ENCODE measurements at regions not wholly inside any gene's neighbourhood (a gene's known extent, or its start where the extent isn't known, plus 50 kb on each side); places are given as distances from the start of the nearest gene placed in this dataset.
A peak's percentile ranks its signal among the peaks of the same experiment; 100 is the strongest.
"Not testable (repeated sequence)": the region's sequence is repeated elsewhere in the genome, so short reads cannot be mapped to it uniquely, and the experiment has no call there.

GRCh38 chr2:143926736-143927135, 593.2 kb downstream of the ZEB2 start:
- Mint-ChIP-seq H3K4me3 (no peak overlapping the region), H3K9me3 (ENCODE audit: low read depth) (no peaks in the 10 kb centered on the region), H3K4me1 (no peaks in the 10 kb centered on the region), H3K27ac (no peak overlapping the region), H3K27me3 (peaks cover 22% of the 10 kb centered on the region), H3K36me3 (ENCODE audit: low read depth) (no peaks in the 10 kb centered on the region)
- ChIA-PET CTCF (no interaction called here), POLR2A (no interaction called here)
- ATAC-seq (no peak), DNase-seq (no peak)
- intact Hi-C loops (cut with DNase I, micrococcal nuclease): no loop called here

GRCh38 chr2:143922261-143922830, 597.6 kb downstream of the ZEB2 start:
- CTCF ChIA-PET; ATAC-seq; POLR2A ChIA-PET; DNase-seq; H3K4me3 Mint-ChIP-seq; intact Hi-C loops (cut with DNase I, micrococcal nuclease); H3K27ac Mint-ChIP-seq; H3K4me1 Mint-ChIP-seq; H3K36me3 Mint-ChIP-seq (ENCODE audit: low read depth): not testable (repeated sequence)
- H3K9me3 Mint-ChIP-seq (ENCODE audit: low read depth): peaks cover 17% of the 10 kb centered on the region
- peaks cover 10% of the 10 kb centered on the region for H3K27me3 Mint-ChIP-seq

GRCh38 chr2:143918465-143918989, 601.4 kb downstream of the ZEB2 start:
- intact Hi-C loops (cut with DNase I, micrococcal nuclease): no loop called here
- H3K4me1 Mint-ChIP-seq: no peaks in the 10 kb centered on the region
- no peak overlapping the region for H3K4me3 Mint-ChIP-seq
- no peak overlapping the region for H3K27ac Mint-ChIP-seq
- ChIA-PET POLR2A (no interaction called here), CTCF (no interaction called here)
- DNase-seq (no peak), ATAC-seq (no peak)
- peaks cover 3% of the 10 kb centered on the region for H3K27me3 Mint-ChIP-seq
- H3K36me3 Mint-ChIP-seq (ENCODE audit: low read depth): peaks cover 4% of the 10 kb centered on the region
- peaks cover 17% of the 10 kb centered on the region for H3K9me3 Mint-ChIP-seq (ENCODE audit: low read depth)

- no peak for DNase-seq
- CTCF ChIA-PET: no interaction called here
- peaks cover 3% of the 10 kb centered on the region for H3K27me3 Mint-ChIP-seq
- peaks cover 17% of the 10 kb centered on the region for H3K9me3 Mint-ChIP-seq (ENCODE audit: low read depth)
- POLR2A ChIA-PET: no interaction called here
- no peak overlapping the region for H3K4me3 Mint-ChIP-seq
- H3K36me3 Mint-ChIP-seq (ENCODE audit: low read depth): peaks cover 4% of the 10 kb centered on the region
- H3K4me1 Mint-ChIP-seq: no peaks in the 10 kb centered on the region
- no peak overlapping the region for H3K27ac Mint-ChIP-seq
- intact Hi-C loops (cut with DNase I, micrococcal nuclease): no loop called here
- no peak for ATAC-seq
These were observed 603.1 kb downstream of the ZEB2 start for GRCh38 chr2:143916781-143917180.

DNA sequence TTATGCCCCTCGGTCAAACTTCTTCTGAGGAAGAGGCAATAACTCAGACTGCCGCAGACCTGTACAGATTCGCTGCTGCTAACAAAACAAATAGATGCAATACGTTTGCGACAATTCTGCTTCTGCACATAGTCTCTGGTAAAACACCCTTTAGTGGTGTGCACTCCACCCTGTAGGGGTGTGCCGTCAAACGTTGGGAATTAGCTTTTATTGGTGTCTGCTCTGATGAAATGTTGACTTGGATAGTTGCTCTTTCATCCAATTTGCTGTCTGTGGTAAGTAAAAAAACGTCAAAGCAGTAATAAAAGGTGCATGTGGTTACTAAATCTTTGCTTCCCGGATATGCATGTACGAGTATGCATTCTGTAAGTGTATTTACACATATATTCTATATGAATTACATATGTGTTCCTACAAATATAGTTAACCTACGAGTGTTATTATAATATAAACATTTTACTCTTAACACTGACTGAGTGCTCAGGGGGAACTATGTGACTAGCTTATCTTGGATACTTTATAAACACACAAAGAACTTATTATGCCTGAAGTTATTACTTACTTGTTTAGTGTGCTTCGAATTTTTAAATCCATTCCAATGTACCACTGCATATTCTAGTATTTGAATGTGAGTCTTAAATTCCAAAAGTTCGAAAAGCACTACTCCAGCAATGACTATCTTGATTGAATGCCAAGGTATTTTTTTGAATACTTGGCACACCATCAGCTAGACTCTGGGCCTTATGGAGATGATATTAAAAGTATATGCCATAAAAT, 610.2 kb downstream of the ZEB2 start:
- Mint-ChIP-seq H3K4me1 (no peaks in the 10 kb centered on the region), H3K27ac (no peak overlapping the region), H3K36me3 (ENCODE audit: low read depth) (no peaks in the 10 kb centered on the region), H3K27me3 (peaks cover 4% of the 10 kb centered on the region), H3K4me3 (no peak overlapping the region), H3K9me3 (ENCODE audit: low read depth) (no peaks in the 10 kb centered on the region)
- DNase-seq: no peak
- intact Hi-C loops (cut with DNase I, micrococcal nuclease): loop anchor here in 1 of 2 experiments (10.0 kb wide), 1 partner anchor 835 kb away; no protein-coding TSS in a partner anchor
- ChIA-PET POLR2A (no interaction called here), CTCF (no interaction called here)
- no peak for ATAC-seq

GRCh38 chr2:143908843-143909242, 611.1 kb downstream of the ZEB2 start:
- intact Hi-C loops (cut with DNase I, micrococcal nuclease): loop anchor here in 1 of 2 experiments (10.0 kb wide), 1 partner anchor 834 kb away; no protein-coding TSS in a partner anchor
- Mint-ChIP-seq H3K27me3 (peaks cover 4% of the 10 kb centered on the region), H3K4me1 (no peaks in the 10 kb centered on the region), H3K9me3 (ENCODE audit: low read depth) (no peaks in the 10 kb centered on the region), H3K27ac (no peak overlapping the region), H3K36me3 (ENCODE audit: low read depth) (no peaks in the 10 kb centered on the region), H3K4me3 (no peak overlapping the region)
- ATAC-seq: no peak
- POLR2A ChIA-PET: no interaction called here
- CTCF ChIA-PET: interaction anchor here (0.6 kb wide), 1 partner anchor 293 kb away, joined by 3 read pairs; no protein-coding TSS in a partner anchor
- no peak for DNase-seq

DNA sequence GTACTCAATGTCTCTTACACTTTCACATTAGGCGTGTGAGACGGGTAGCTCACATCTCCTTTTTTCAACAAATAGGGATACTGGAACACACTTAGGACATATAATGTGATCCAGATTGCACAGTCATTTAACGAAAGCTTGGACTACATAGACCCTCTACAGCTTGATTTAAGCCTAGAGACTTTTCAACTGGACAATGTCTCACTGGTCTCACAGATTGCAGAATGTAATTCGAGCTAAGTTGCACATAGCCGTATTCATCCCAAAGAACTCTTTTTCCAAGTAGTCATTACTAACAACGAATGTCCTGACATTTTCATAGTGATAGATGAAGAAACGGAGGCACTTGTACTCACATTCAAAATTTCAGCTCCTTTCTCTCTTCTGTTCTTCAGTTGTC, 612.1 kb downstream of the ZEB2 start:
- CTCF ChIA-PET: interaction anchor here (0.6 to 0.7 kb wide), 2 partner anchors 164 to 439 kb away, joined by 3 to 4 read pairs; no protein-coding TSS in a partner anchor
- Mint-ChIP-seq H3K4me1 (no peaks in the 10 kb centered on the region), H3K9me3 (ENCODE audit: low read depth) (no peaks in the 10 kb centered on the region), H3K27ac (no peak overlapping the region), H3K4me3 (no peak overlapping the region), H3K27me3 (peaks cover 4% of the 10 kb centered on the region), H3K36me3 (ENCODE audit: low read depth) (no peaks in the 10 kb centered on the region)
- ATAC-seq (no peak), DNase-seq (no peak)
- intact Hi-C loops (cut with DNase I, micrococcal nuclease): loop anchor here in 1 of 2 experiments (10.0 kb wide), 1 partner anchor 833 kb away; no protein-coding TSS in a partner anchor
- POLR2A ChIA-PET: no interaction called here

- H3K36me3 Mint-ChIP-seq (ENCODE audit: low read depth): no peaks in the 10 kb centered on the region
- no peaks in the 10 kb centered on the region for H3K9me3 Mint-ChIP-seq (ENCODE audit: low read depth)
- H3K27ac Mint-ChIP-seq: no peak overlapping the region
- intact Hi-C loops (cut with DNase I, micrococcal nuclease): loop anchor here in 1 of 2 experiments (10.0 kb wide), 1 partner anchor 832 kb away; no protein-coding TSS in a partner anchor
- ChIA-PET CTCF (no interaction called here), POLR2A (no interaction called here)
- ATAC-seq (no peak), DNase-seq (no peak)
- no peak overlapping the region for H3K4me3 Mint-ChIP-seq
- peaks cover 4% of the 10 kb centered on the region for H3K27me3 Mint-ChIP-seq
- no peaks in the 10 kb centered on the region for H3K4me1 Mint-ChIP-seq
These were observed 613.1 kb downstream of the ZEB2 start for GRCh38 chr2:143906850-143907249.

- no peak overlapping the region for H3K4me3 Mint-ChIP-seq
- CTCF ChIA-PET: no interaction called here
- no peak overlapping the region for H3K27ac Mint-ChIP-seq
- intact Hi-C loops (cut with DNase I, micrococcal nuclease): loop anchor here in 1 of 2 experiments (10.0 kb wide), 1 partner anchor 831 kb away; no protein-coding TSS in a partner anchor
- H3K4me1 Mint-ChIP-seq: peaks cover 11% of the 10 kb centered on the region
- H3K9me3 Mint-ChIP-seq (ENCODE audit: low read depth): no peaks in the 10 kb centered on the region
- no peaks in the 10 kb centered on the region for H3K36me3 Mint-ChIP-seq (ENCODE audit: low read depth)
- ATAC-seq (peak; percentile 23), DNase-seq (no peak)
- POLR2A ChIA-PET: no interaction called here
- H3K27me3 Mint-ChIP-seq: peaks cover 4% of the 10 kb centered on the region
These were observed 614.3 kb downstream of the ZEB2 start for GRCh38 chr2:143905587-143905986.

DNA sequence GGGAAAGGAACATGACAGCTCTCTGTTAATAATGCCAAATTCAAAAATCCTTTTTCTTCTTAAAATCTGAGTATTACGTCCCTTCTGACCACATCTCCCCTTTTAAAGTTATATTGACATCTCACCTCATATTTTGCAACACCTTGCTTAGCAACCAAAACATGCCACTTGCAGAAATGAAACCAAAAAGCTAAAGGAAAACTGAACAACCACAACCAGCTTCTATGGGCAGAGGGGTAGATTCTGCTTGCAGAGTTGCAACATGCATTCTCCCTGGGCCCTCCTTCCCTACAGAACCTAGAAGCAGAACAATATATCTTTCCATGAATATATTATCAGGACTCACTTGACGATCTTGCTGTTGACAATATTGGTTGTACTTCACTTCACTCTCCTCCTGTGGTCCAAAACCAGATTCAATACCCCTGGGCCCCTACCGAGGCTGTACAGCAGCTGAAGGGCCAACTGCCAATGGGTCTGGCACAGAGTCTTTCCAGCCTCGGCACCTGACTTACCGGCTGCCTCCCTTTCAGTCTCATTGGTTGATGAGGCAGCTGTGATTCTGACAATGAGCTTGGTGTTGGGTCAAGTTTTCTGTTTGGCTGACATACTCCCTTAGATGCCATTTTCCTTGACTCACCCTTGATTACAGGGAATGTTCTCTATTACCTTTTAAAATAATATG, 616.6 kb downstream of the ZEB2 start:
- no peak for DNase-seq
- intact Hi-C loops (cut with DNase I, micrococcal nuclease): loop anchor here in 1 of 2 experiments (10.0 kb wide), 1 partner anchor 829 kb away; no protein-coding TSS in a partner anchor
- H3K27ac Mint-ChIP-seq: no peak overlapping the region
- ChIA-PET CTCF (no interaction called here), POLR2A (no interaction called here)
- no peak overlapping the region for H3K4me3 Mint-ChIP-seq
- H3K36me3 Mint-ChIP-seq (ENCODE audit: low read depth): no peaks in the 10 kb centered on the region
- peaks cover 12% of the 10 kb centered on the region for H3K4me1 Mint-ChIP-seq
- peaks cover 7% of the 10 kb centered on the region for H3K27me3 Mint-ChIP-seq
- no peak for ATAC-seq
- no peaks in the 10 kb centered on the region for H3K9me3 Mint-ChIP-seq (ENCODE audit: low read depth)

GRCh38 chr2:143901185-143901842, 618.6 kb downstream of the ZEB2 start:
- peak; percentile 60 for ATAC-seq
- intact Hi-C loops (cut with DNase I, micrococcal nuclease): loop anchor here in 1 of 2 experiments (10.0 kb wide), 1 partner anchor 827 kb away; no protein-coding TSS in a partner anchor
- Mint-ChIP-seq H3K27me3 (peaks cover 8% of the 10 kb centered on the region), H3K36me3 (ENCODE audit: low read depth) (no peaks in the 10 kb centered on the region), H3K9me3 (ENCODE audit: low read depth) (no peaks in the 10 kb centered on the region), H3K4me3 (no peak overlapping the region), H3K27ac (no peak overlapping the region), H3K4me1 (peaks cover 12% of the 10 kb centered on the region)
- no peak for DNase-seq
- ChIA-PET POLR2A (no interaction called here), CTCF (no interaction called here)

Measured in activated CD4-positive, alpha-beta T cell treated with anti-CD3 and anti-CD28 coated beads for 36 hours (primary cell).